ENCODE measurements at regions not wholly inside any gene's neighbourhood (a gene's known extent, or its start where the extent isn't known, plus 50 kb on each side); places are given as distances from the start of the nearest gene placed in this dataset.

GRCh38 chr6:67112120-67112519, 1405.1 kb upstream of the EYS start:
- TF ChIP-seq, protein P1, sequence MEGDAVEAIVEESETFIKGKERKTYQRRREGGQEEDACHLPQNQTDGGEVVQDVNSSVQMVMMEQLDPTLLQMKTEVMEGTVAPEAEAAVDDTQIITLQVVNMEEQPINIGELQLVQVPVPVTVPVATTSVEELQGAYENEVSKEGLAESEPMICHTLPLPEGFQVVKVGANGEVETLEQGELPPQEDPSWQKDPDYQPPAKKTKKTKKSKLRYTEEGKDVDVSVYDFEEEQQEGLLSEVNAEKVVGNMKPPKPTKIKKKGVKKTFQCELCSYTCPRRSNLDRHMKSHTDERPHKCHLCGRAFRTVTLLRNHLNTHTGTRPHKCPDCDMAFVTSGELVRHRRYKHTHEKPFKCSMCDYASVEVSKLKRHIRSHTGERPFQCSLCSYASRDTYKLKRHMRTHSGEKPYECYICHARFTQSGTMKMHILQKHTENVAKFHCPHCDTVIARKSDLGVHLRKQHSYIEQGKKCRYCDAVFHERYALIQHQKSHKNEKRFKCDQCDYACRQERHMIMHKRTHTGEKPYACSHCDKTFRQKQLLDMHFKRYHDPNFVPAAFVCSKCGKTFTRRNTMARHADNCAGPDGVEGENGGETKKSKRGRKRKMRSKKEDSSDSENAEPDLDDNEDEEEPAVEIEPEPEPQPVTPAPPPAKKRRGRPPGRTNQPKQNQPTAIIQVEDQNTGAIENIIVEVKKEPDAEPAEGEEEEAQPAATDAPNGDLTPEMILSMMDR (IDR thresholded peaks at IDR 0.05), result no peak
- TF ChIP-seq ZFX (IDR thresholded peaks at IDR 0.05; ENCODE audit: borderline replicate concordance), result no peak
